ENCODE measurements at regions not wholly inside any gene's neighbourhood (a gene's known extent, or its start where the extent isn't known, plus 50 kb on each side); places are given as distances from the start of the nearest gene placed in this dataset.

GRCh38 chr14:81819910-81820309 lies 286.3 kb upstream of the SEL1L start:
- TF ChIP-seq CTCF (IDR thresholded peaks at IDR 0.05), result no peak
- TF ChIP-seq RFX5 (IDR thresholded peaks at IDR 0.05), result no peak
